OCI-M1 (cell line): ENCODE measurements at regions not wholly inside any gene's neighbourhood (a gene's known extent, or its start where the extent isn't known, plus 50 kb on each side); places are given as distances from the start of the nearest gene placed in this dataset.
"Not testable (repeated sequence)": the region's sequence is repeated elsewhere in the genome, so short reads cannot be mapped to it uniquely, and the experiment has no call there.

Source experiments
- DNase-seq: peaks from one replicate; lab custom pipeline; 2025; lab: John Stamatoyannopoulos, UW

DNA sequence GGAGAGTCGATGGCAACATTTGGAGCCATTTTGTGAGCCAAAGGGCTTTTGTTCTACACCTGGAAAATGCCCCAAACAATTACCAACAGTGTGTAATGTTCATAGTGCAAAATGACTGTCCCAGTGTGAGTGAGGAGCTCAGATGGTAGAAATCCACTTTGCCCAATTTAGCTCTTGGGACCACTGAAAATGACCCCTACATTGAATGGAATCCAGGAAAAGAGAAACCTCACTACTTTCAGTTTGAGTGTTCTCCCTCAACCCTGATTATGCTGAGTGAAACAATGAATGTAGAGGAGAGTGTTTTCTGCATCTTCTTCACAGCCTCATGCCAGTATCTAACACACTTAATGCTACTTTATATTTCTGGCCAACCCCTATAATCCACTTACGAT is 84.9 kb upstream of the NRN1 start:
- no peak for DNase-seq

DNA sequence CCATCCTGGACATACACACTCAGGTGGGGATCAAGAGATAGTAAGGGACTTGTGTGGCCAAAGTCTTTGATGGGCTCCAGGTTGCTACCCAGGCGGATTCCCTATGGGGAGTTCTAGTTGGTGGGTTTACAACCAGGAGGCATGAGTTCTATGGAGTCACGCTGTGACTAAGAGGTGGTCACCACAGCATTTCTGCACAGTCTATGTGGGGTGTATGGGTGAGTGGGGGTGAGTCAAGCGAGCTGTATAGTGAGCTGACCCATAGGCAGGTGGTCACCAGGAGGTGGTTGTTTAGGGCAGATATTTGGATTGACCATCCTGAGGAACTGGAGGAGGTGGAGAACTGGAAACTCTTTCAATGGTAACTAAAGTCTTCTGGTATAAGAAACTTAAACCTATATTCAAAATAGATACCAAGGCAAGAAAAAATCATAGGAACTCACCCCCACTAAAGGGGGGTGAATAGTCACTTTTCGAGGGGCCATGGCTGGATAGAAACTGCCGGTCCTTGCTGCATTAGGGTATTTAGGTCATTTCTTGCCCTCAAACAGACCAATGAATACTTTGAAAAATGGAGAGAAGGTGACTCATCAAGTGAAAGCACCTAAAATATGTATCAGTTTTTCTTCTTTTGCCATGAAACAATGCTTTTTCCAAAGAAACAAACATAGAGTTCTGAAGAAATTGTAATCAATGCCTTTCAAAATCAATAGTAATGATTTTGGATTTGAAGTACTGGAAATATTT is 84.3 kb upstream of the NRN1 start:
- no peak for DNase-seq

DNA sequence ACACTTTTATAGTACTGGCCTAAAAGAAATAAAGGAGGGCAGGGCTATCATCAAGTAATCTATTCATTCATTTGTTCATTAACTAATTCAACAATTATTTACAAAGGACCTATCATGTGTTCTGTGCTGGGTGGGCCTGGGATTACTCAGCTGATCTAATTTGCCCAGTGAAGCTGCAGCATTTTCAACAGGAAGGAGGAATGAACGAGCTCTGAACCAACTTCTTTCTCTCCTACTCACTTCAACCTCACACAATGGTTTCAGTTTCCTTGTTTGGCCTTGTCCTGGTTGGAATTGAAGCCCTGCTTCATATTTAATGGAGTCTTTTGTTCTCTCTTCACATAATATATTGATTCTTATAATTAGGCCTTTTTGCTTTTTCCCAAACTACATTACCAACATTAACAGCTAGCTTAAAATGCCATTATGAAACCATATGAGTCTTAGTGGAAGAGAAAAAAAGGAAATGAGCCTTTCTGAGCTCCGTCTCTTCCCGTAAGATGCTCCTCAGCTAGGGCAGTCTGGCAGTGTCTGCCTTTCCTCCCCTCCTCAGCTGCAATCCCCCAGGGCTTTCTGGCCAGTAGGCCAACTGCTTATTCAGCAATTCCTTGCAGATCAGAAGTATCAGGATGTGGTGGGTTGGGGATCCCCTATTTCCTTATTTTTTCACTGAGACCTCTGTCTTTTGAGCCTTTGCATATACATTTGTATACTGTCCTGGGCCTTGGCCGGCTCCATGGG is 79.4 kb upstream of the NRN1 start:
- no peak for DNase-seq

DNA sequence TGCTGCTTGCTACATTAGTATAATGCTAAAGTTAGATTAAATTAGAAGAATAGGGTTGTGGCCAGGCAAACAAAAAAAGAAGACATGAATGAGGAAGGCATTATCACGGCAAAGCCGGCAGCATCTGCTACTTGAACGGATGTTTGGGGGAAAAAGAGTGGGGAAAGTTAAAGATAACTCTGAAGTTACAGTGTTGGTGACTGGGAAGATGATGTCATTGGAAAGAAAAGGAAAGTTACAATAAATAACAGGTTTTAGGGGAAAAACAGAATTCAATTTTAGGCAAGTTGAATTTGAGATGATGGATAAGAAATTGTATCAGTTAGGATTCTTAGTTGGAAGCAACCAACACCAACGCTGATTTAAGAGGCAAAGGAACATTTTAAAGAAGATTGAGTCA is 74.2 kb upstream of the NRN1 start:
- DNase-seq, result peak; percentile 28

DNA sequence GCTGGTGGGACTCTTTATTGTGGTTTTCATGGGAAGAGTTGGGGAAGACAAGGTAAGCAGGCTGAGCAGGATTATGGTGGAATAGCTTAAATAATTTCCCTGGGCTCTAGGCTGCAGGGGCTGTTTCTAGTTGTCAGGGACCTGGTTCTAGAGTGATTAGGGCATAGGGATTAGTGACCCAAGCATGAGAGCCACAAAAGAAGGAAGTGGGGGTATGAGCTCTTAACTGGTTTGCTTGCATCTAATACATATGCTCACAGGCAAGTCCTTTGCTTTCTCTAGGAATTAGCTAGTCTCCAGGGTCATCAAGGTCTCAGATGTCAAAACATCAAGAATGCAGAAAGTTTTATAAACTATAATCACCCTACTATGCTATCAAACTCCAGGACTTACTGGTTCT is 67.5 kb upstream of the NRN1 start:
- DNase-seq, result no peak

DNA sequence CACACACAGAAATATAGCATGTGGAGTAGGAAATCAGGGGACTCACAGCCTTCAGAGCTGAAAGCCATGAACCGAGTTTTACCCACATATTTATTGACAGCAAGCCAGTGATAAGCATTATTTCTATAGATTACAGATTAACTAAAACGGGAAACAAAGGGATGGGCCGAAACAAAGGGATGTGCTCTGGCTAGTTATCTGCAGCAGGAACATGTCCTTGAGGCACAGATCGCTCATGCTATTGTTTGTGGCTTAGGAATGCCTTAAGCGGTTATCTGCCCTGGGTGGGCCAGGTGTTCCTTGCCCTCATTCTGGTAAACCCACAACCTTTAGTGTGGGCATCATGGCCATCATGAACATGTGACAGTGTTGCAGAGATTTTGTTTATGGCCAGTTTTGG is 61.4 kb upstream of the NRN1 start:
- DNase-seq, result not testable (repeated sequence)

DNA sequence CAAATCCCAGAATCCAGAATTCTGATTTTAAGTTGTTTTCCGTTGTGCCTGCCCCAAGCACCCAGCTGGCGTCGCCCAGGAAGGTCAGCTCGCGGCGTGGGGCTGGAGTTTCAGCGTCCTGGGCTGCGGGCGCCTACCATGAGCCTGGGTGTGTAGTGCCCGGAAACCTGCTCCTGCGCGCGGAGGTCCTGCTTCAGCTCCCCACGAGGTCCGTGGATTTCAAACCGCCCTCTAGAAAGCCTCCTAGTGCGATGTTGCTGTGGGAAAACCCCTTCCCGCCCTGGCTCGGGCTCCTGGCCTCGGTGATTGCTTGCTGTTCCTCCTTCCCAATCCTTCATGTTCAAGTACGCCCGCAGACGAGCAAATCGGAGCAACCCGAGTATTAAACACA is 51.3 kb upstream of the NRN1 start:
- no peak for DNase-seq

DNA sequence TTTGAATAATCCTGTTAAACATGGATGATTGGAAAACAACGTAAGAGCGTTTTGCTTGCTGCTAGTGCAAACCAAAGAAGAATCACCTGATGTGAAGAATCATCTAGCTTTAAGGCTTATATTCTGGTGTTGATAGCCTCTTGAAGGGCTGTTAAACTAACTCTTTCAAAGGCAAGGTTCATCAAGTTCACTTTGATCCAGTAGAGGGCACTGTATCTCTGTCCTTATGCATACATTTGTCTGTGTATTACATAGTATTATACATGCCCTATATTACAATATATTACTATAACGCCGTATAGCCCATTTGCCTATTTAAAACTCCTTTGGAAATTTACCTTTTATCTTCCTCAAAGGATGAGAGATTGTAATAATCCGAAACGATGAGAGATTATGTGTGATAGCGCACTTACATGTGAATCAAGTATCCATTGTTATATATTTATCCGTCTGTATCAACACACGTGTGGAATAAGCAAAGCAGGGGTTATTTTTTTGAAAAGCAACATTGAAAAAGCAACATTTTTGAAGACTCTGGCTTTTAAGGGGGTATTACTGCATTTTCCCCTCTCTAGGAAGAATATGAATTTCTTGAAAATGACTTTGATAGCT is 50.8 kb upstream of the NRN1 start:
- DNase-seq, result peak; percentile 82
